Lower lobe of right lung (tissue), 2 donors: ENCODE measurements at regions not wholly inside any gene's neighbourhood (a gene's known extent, or its start where the extent isn't known, plus 50 kb on each side); places are given as distances from the start of the nearest gene placed in this dataset.

Source experiments
- ATAC-seq, 2 donors: fragments of 200-7000 bp; cut with Tn5 transposase; one replicate each; pipeline ENCODE4 v1.9.1; 2020 to 2022; ENCODE audit warnings: mild to moderate bottlenecking in 2 of 2, moderate library complexity in 2 of 2
- DNase-seq: peaks from one replicate; pipeline ENCODE4 v3.0.0-alpha.2; 2020
- H3K27ac ChIP-seq: fragments of 200-600 bp; one replicate; pipeline ENCODE4 v1.8.0; 2022
- H3K27me3 ChIP-seq: fragments of 200-600 bp; one replicate; pipeline ENCODE4 v1.8.0; 2022; ENCODE audit warnings: low read depth
- H3K36me3 ChIP-seq: fragments of 200-600 bp; one replicate; pipeline ENCODE4 v1.8.0; 2022; ENCODE audit warnings: mild to moderate bottlenecking
- H3K4me1 ChIP-seq: fragments of 200-600 bp; one replicate; pipeline ENCODE4 v1.8.0; 2022
- H3K4me3 ChIP-seq: fragments of 200-600 bp; one replicate; pipeline ENCODE4 v1.8.0; 2022; ENCODE audit warnings: mild to moderate bottlenecking
- H3K9me3 ChIP-seq: fragments of 200-600 bp; one replicate; pipeline ENCODE4 v1.8.0; 2022
- CTCF ChIP-seq: fragments of 200-600 bp; IDR thresholded peaks from one replicate; pipeline ENCODE4 v1.8.0; 2022; ENCODE audit warnings: antibody characterized with exemption, mild to moderate bottlenecking
- intact Hi-C: fragments of 100-400 bp; cut with DNase I; formaldehyde crosslinking; loops from one replicate; pipeline ENCODE4 v1.11.0; 2022
- donor health status: DM: no; HTN: yes; CAD: no; lungs with severe emphysema.

DNA sequence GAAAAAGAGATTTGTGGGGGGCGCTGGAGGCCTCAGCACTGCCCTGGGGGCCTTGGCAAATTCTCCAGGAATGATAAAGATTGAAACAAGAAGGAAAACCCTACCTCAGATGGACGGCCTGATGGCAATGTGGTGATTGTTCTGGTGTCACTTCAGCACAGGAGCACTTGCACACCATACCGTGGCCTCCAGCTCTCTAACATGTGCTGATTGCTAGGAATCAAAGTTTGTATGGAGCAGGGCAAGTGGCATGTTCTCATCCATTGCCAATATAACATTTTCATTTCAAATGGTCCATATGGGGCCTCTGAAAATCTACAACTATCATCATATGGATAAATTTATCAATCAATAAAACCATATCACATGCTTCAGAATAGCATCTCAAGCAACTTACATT, 253.0 kb downstream of the DEPDC1B start:
- DNase-seq = no peak
- Histone ChIP-seq H3K27ac (no peak overlapping the region), H3K9me3 (no peaks in the 10 kb centered on the region), H3K4me3 (no peak overlapping the region), H3K27me3 (no peaks in the 10 kb centered on the region), H3K36me3 (no peaks in the 10 kb centered on the region), H3K4me1 (no peaks in the 10 kb centered on the region)
- no peak for TF ChIP-seq CTCF
- ATAC-seq = no peak
- intact Hi-C loops = no loop called here

DNA sequence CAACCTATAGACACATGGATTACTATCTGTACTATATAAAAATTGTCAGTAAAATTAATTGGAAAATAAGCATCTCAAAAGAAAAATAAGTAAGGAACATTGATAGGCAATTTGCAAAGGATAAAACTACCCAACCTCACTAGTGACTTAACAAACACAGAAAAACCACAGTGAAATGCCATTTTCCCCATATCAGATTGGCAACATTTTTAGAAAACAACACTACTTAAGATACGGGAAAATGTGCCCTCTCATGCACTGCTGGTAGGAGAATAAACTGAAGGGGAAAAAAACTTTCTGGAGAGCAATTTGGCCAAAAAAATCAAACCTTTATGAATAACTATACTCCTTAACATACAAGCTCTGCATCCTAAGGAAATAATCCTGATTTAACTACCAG, 254.0 kb downstream of the DEPDC1B start:
- Histone ChIP-seq H3K9me3 (no peaks in the 10 kb centered on the region), H3K4me1 (no peaks in the 10 kb centered on the region), H3K4me3 (no peak overlapping the region), H3K36me3 (no peaks in the 10 kb centered on the region), H3K27ac (no peak overlapping the region), H3K27me3 (no peaks in the 10 kb centered on the region)
- intact Hi-C loops = no loop called here
- ATAC-seq (no peak), DNase-seq (no peak)
- TF ChIP-seq CTCF = no peak

- intact Hi-C loops = no loop called here
- H3K9me3 ChIP-seq = no peaks in the 10 kb centered on the region
- TF ChIP-seq CTCF = no peak
- DNase-seq (no peak), ATAC-seq (no peak)
- H3K36me3 ChIP-seq = no peaks in the 10 kb centered on the region
- no peak overlapping the region for H3K27ac ChIP-seq
- H3K4me3 ChIP-seq = no peak overlapping the region
- no peaks in the 10 kb centered on the region for H3K4me1 ChIP-seq
- H3K27me3 ChIP-seq = no peaks in the 10 kb centered on the region
Observed at GRCh38 chr5:60445427-60445826, 254.5 kb downstream of the DEPDC1B start.

DNA sequence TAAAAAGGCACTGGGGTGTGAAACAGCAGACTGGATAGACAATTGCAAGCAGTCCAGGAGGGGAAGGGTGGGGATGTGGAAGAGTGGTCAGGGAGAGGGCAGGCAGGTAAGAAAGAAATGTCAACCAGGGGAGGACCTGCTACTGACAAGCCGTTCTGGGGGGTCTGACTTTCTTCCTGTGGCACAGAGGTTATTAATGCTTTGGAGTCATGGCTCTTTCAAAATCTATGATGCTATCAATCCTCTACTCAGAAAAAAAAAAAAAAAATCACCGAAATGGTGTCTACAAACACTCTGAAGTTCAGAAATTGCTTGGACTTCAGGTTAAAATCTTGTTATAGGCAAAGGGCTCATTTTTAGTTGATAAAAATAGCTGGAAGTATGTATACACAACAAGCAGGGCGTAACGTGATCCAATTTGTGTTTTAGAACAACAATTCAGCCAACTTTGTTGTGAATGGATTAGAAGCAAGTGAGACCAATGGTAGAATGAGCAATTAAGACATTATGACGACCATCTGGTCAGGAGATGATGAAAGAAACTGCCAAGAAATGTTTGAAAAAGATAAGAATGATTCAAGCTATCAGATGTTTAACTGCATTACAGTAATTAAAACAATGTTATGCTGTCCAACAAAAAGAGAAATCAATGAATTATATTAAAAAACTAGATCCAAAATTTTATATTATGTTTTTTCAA, 255.2 kb downstream of the DEPDC1B start:
- intact Hi-C loops = no loop called here
- Histone ChIP-seq H3K36me3 (no peaks in the 10 kb centered on the region), H3K4me1 (no peaks in the 10 kb centered on the region), H3K4me3 (no peak overlapping the region), H3K9me3 (no peaks in the 10 kb centered on the region), H3K27me3 (no peaks in the 10 kb centered on the region), H3K27ac (no peak overlapping the region)
- DNase-seq = no peak
- no peak for ATAC-seq
- TF ChIP-seq CTCF = no peak

DNA sequence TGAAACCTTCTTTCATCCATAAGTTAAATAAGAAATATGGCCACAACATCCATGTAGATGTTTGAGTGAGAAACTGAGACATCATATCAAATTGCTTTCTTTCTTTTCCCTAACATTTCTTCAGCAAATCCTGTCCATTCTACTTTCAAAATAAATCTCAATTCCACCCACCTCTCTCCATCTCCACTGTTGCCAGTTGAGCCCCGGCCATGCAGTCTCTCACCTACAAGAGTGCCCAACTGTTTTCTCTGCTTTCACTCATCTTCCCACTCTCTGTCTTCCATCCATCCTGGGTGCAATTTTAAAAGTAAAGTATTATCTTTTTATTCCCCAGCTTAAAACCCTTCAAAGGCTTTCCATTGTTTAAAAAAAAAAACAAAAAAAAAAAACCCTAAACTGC, 260.4 kb downstream of the DEPDC1B start:
- Histone ChIP-seq H3K4me1 (no peaks in the 10 kb centered on the region), H3K27ac (no peak overlapping the region), H3K4me3 (no peak overlapping the region), H3K36me3 (no peaks in the 10 kb centered on the region), H3K9me3 (no peaks in the 10 kb centered on the region), H3K27me3 (no peaks in the 10 kb centered on the region)
- TF ChIP-seq CTCF = no peak
- intact Hi-C loops = no loop called here
- no peak for DNase-seq
- ATAC-seq = no peak
